ENCODE measurements at regions not wholly inside any gene's neighbourhood (a gene's known extent, or its start where the extent isn't known, plus 50 kb on each side); places are given as distances from the start of the nearest gene placed in this dataset.

- TF ChIP-seq EZH2 (IDR thresholded peaks at IDR 0.05) (no peak), POLR2AphosphoS5 (IDR thresholded peaks at IDR 0.05; ENCODE audit: borderline replicate concordance, low read depth, low read length) (no peak), FOXP2 (optimal IDR thresholded peaks at IDR 0.05; ENCODE audit: control extremely low read depth, extremely low read length, insufficient read depth) (no peak)
Measured at GRCh38 chr5:136714286-136714685, 348.9 kb upstream of the TRPC7 start.

Data from SK-N-MC (cell line).